ENCODE measurements at regions not wholly inside any gene's neighbourhood (a gene's known extent, or its start where the extent isn't known, plus 50 kb on each side); places are given as distances from the start of the nearest gene placed in this dataset.

DNA sequence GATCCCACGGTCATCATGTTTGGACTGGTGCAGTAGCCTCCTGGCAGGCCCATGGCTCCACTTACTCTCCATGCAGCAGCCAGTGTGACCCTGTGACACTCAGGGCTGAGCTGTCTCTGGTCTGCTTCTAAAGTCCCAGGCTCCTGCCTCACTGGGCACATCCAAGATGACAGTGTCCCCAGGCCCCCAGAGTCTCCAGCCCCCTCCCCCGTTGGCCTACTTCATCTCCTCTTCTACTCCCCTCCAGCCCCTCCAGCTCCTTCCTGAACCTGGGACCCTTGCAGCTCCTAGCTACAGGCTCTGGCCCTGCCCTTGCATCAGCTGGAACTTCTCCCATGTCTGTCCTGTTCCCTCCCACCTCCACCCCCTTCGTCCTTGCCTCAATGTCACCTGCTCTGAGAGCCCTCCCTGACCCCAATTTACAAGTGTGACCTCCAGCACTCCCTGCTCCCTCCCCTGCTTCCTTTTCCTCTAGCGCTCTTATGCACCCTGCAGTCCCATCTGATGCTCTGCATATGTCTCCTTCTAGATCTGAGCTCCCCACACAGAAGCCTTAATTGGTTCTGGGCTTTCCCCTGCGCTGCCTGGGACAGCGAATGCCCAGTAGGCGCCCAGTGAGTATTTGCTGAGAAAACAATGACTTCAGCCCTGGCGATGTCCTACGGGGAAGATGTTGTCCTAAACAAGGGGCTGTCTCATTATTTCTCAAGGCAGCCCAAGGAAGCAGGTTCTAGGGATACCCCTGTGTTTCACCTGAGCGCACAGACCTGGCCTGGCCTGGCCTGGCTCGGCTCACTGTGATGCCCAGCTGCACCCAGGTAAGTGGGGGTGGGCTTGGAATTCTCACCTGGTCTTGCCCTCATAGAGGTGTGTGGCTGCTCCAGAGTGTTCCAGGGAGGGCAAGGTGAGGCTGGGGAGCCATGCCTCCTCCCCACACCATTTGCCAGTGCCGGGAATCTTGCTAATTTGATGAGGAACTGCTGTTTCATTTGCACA, 600.6 kb downstream of the PTPRU start:
- DNase-seq, result no peak

DNA sequence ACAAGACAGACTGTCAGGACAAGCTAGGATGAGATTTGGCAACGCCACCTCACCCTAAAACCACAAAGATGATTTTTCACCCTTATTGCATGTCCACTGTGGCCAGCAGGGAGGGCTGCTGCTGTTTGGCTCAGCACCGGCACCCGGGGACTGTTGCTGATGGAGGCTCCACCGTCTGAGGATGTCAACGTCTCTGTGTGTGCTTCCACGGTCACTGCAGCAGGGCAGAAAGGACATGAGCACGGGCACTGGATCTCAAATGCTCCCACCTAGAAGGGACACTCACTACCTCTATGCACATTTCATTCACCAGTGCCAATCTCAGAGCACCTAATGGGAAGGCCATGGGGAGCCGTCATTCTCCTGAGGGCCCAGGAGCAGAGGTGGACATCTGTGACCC, 599.6 kb downstream of the PTPRU start:
- no peak for DNase-seq

DNA sequence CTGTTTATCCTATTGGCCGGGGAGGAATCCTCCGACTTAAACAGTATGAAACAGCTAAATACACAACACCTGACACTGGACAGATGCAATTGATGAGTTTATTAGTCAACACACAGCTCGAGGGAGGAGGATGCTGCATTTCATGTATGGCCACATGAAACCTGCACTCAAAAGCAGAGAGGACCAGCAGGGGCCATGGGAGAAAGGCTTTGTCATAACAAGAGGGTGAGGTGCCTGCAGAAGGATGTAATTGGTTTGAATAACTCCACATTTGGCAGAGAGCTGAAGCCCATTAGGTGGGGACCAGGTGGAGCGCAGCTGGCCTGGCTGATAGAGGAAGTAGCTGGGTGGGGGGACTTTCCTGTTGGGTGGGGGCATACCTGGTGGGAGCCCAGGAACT, 599.1 kb downstream of the PTPRU start:
- DNase-seq, result peak; percentile 61

DNA sequence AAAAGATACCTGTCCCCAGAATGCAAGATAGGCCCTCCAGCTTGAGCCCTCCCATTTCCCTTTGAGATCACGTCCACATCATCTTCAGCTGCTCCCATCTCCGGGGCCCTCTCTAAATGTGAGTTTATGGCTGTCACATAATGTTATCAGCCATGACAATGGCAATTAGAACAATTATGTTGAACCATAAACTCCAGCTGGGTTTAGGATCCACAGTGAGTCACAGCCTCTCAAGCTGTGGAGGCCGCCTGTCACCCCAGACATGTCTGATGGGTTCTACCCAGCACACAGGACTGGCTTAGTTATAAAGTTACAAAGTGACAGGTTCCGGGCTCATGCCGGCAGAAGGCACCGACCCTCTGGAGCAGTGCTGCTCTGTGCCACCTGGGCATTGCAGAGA, 597.3 kb downstream of the PTPRU start:
- DNase-seq, result peak; percentile 36

DNA sequence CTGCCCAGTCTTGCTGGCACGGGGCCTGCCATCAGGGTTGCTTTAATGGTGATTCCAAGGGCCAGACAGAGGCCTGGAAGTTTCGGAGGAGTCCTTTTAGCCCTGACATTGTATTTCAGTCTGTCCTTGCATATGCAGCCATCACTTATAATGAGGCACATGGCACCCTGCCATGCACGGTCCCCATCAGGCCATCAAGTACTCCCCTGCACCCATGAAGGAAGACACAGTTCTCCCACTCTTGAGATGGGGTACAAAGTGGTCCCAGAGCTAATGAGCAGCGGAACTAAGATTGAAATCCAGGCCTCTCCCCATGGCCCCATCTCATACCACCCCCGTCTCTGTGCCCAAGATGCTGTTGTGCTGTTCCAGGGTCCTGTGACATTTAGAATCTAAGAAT, 596.6 kb downstream of the PTPRU start:
- no peak for DNase-seq

DNA sequence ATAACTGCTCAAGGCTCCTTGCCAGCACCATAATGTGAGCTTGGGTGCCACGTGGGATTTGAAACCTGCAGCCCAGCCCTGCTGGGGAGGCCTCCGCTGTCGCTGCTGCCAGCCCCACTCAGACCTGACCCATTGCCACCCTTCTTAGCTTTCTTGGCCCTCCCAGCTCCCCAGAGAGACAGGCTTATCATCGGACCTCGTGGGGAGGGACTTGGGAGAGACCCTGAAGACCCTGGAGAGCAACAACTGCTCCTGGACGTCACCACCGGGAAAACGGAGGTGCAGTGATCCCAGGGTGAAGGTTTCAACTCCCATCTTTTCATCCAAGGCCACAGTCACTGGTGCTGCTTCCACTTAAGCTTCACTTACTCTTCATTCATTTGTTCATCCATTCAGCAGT, 596.1 kb downstream of the PTPRU start:
- DNase-seq, result no peak

DNA sequence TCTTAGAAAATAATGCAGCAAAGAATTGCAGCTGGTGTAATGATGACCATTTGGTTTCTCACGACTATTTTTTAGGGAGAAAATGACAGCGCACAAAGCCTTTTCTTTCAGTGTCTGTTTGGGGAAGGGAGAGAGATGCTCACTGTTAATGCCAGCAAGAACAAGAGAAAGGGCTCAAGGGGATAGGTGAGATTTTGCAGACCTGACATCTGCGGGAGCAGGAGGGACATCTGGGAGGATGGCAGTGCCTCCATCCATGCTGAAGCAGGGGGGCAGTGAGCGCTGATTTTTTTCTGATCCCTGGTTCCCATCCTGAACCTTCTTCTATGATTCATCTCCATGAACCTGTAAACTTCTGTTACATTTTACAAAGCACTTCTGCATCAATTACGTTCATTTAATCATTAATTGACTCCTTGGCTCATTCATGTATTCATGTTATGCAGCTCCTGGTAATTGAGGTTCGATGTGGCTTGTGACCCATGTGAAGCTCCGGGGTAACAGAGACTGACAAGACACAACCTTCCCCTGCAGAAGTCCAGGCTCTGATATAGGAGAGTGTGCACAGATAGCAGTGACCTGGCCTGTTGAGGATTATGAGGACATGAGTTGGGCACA, 595.3 kb downstream of the PTPRU start:
- DNase-seq, result no peak

DNA sequence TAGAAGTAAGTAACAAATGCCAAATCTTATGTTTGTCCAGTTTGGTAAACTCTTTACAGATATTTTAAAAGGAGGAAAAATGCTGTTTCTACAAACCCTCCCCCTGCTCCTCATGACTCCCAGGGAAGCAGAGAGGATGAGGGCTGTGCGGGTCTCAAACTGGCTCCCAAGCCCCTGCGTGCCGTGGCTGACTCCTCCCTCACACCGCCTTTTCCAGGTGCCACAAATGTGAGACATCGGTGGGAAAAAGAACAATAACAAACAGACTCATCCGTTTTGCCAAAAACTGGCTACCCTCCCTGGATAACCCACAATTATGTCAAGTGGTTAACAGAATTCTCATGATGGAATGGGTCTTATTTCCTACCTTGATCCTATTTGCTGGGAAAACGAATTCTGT, 594.6 kb downstream of the PTPRU start:
- DNase-seq, result peak; percentile 24

DNA sequence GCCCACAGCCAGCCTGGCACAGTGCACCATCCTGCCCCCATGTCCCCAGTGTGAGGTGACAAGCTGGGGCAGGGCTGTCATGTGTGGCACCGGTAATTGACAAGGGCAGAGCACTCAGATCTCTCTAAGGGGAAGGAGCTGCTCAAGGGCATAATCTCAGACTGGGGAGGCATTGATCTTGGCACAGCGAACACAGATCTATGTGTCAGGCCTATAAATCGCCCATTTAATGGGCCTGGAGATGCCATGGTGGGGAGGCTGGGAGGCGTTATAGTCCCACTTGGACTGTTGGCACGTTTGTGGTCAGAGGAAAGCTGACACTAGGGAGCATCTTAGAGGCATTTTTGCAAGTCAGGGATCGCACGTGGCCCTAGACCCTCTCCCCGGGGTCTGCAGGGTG, 594.1 kb downstream of the PTPRU start:
- no peak for DNase-seq

DNA sequence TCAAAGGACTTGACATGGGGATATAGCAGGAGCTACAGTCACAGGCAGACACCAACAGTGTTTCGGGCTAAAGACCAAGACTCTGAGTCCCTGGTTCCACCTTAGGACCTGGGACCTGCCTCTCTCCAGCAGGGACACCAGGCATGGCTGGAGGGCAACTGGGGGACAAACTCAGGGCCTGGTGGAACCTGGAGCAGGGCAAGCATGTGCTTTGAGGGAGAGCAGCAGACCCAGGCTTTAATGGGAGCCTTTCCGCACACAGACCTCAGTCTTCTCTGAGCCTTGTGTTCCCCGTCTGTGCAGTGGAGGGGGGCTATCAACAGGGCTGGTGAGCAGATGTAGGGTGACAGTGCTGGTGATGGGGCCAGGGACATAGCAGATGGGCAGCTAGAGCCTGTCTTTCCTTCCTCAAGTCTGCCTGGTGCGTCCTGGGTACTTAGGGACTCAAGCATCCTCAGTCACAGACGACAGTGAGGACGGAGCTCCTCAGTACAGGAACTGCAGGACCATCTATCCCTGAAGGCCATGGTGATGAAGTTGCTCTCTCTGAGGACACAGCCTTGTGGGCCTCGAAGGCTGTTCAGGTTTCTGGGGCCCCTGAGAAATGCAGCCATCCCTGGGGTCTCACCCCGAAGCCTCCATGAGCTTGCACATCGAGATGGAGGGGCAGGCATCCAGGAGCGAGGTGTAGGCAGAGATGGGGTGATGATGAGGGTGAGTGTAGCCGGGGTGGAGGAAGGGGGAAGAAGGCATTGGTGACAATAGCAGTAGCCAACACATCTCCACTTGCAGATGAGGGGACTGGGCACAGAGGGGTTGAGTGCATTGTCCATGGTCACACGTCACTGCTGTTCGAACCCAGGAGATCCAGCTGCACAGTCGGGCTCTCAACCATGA, 593.4 kb downstream of the PTPRU start:
- no peak for DNase-seq

DNA sequence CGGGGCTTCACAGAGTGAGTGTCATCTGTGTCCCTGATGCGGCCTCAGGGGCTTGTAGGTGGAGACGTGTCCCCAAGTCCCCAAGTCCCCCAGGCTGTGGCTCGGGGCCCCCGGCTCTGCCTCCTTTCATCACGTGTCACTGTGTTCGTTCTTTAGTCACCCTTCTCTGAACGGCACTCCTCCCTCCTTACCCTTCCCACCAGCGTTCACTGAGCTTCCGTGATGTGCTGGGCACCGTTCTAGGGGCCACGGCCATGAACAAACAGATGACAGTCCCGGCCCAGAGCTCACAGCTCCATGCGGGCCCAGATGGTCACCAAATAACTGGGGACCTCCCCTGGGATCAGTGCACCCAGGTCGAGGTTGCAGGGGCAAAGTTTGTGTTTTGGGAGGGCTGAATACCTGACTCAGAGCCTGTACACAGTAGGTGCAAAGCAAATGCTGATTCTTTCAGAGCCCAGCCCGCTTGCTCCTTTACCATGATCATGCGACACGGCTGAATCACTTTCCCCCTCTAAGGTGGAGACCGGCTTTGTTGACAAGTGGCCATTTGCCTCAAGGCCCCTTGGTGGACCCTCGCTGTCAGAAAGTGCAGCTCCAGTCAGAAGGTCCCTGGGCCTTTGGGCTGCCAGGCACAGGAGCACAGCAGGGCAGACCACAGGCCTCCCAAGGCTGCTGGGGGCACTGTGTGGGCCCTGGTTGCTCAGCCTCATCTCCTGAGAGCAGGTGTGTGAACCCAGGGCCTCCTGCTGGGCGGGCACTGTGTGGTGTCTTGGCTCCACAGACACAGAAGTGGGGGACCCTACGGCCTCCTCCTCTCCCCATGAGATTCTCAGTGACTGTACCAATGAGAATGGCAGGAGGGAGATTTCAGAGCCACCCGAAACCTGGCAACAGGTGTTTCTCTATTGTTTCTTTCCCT, 592.5 kb downstream of the PTPRU start:
- no peak for DNase-seq

DNA sequence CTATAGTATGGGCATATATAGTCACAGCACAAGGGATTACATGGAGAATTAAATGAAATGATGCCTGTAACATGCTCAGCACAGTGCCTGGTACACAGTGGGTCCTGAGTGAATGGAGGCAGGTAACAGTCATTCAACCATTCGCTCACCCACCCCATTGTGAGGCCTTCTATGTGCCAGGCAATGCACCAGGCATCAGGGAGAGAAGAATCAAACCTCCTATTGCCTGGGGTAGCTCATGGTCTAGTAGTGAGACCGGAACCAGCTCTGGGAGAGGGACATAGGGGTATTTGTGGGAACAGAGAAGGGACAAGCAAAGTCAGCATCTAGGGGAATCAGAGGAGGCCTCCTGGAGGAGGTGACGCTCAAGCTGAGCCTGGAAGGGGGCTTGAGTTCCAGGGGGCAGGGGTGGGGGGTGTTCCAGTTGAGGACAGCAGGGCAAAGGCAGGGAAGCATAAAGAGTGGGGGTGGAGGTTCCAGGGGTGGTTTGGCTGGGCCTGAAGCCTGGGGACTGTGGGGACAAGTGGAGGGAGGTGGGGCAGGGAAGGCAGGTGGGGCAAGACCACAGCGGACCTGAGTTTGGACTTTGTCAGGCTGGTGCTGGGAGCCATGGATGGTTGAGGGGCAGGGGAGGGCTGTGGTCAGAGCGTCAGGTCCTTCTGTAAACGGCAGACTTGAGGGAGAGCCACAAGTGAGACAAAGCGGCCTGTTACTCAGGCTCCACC, 591.6 kb downstream of the PTPRU start:
- no peak for DNase-seq

DNA sequence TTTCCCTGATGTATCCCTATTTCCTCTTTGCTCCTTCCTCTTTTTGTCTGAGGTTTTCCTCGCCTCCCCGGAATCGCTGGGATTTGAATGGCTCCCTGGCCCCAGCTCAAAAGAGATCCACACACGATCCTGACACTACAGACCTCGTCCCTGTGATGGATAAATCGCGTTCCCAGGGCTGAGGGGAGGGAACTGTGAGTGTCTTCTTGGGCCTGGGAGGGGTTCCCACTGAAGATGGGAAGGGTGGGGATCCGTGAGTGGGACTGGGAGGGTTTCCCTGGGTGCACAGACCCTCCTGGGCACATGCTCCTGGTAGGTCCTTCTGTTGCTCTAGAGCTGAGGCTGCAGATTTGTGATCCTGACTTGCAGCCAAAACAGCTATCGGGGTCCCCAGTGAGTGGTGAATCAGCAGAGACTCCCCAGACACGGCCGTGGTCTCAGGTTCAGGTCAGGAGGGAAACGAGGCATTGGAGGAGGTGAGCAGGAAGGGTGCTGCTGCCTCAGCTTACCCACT, 591.0 kb downstream of the PTPRU start:
- DNase-seq, result no peak

DNA sequence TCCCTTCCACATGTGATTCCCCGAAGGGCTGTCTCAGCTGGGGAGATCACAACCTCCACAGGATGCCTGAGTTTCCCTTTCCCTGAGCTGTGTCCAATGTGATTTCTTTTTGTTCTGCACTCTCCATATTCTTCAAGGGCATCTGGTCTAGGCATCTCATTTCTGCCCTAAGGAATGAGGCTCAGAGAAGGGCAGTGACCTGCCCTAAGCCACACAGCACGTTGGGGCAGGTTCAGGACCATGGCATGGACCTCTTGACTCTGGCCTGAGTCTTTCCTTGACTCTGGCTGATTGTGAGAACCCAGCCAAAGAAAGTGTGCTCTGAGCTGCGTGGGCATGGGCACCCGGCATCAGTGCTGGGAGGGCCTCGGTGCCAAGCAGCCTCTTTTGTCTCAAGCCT, 590.3 kb downstream of the PTPRU start:
- DNase-seq, result no peak

DNA sequence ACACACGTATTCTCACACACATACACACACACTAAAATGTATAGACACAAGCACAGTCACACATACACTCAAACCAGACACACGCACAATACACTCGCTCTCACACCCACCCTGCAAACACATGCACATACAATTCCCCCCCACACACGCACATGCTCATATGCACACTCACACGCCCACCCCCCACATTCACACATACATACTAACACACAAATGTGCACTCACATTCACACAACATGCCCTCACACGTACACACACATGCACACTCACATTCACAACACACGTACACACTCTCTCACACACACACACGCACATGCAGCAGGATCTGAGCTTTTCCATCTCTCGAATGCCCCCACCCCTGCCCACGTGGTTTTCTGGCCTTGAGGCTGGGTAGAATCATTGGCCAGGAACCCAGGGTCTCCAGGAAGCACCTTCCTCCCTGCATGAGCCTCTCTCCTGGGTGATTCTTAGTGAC, 589.7 kb downstream of the PTPRU start:
- DNase-seq, result no peak

DNA sequence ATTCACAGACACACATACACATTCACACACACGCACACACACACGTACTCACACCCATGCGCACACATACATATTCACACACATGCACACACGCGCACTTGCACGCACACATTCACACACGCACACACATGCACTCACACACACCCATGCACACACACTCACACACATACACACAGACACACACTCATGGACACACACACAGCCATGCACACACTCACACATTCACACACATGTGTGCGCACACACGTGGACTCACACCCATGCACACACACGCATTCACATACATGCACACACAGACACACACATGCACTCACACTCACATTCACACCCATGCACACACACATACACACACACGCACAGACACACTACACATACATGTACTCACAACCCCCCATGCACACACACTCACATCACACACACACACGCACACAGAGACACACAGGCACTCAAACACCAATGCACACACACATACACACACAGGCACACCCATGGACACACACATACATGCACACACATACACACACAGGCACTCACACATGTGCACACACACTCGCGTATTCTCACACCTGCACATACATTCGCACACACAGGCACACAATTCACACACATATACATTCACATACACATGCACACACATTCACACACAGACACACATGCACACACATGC, 589.1 kb downstream of the PTPRU start:
- DNase-seq, result no peak

DNA sequence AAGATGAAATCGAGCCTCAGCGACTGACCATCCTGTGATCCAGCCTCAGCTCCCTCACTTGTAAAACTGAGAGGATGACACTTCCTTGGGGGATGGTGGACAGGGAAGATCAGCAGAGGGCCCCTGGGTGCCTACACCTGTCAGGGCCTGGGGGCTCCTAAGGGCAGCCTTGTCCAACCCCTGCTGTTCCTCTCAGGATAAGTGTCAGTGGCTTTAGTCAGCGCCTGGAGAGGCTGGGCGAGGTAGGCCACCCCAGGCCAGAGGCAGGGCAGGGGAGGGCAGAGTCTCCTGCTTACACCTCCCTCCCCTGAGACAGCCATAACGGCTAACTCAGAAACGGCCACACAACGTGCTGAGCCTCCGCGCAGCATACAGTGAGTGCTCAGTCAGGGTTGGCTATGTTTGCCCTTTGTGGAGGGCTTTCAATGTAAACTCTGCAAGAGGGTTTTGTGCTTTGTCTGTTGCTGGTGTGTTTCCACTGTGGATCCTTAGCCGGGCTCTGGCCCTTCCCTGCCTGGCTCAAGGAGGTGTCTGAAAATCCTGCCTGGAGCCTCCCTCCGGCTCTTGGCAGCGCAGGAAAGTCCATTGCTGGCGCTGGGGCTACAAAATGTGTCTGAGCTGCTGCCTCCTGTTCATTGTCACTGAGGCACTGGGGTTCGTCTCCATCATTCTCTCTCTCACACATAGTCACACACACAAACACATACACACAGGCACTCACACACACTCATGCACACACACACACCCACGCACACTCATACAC, 588.4 kb downstream of the PTPRU start:
- no peak for DNase-seq

DNA sequence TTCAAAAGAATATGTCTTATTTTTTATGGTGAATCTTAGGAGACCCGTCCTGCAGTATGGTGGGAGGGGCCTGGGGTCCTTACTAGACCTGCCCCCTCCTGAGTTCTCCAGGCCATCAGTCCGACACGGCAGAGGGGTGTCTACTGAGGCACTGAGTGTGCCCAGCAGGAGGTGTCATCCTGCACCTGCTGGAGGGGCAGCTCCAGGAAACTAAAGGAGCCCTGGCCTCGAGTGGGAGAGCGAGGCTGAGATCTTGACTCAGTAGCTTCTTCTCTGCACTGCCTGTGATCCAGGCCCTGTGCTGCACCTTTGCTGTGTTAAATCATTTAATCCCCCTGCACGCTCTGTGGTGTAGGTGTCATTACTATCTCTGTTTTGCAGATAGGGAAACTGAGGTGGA, 587.7 kb downstream of the PTPRU start:
- no peak for DNase-seq

DNA sequence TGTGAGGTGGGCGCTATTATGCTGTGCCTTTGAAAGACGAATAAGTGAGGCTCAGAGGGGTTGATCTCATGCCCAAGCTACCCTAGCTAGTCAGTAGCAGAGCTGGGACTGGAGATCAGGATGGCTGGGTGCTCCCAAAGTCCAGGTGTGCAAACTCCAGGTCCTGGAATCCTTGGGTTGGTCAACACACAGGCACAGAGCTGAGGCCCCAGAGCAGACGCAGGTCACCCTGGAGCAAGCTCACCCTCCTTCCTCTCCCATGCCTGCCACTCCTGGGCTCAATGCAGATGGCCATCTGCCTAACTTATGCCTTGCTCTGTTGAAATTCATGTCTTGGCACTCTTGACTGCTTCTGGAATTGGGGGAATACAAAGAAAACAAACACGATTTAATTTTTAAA, 587.2 kb downstream of the PTPRU start:
- DNase-seq, result no peak

DNA sequence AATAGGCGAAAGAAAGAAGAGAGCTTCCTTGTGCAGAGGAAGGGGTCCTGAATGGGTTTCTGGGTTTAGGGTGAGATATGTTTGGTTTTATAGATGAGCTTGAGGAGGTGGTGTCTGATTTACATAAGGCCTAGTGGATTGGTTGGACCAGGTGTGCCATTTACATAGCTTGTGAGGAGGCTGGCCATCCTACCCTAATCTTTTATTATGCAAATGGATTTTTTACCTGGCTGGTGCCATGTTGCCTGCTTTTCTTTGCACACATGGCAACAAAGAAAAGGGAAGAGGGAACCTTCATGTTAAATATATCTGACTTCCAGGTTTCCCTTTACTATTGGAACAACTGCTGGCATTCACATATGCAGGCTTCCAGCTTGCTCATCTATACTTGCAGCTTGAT, 585.3 kb downstream of the PTPRU start:
- peak; percentile 37 for DNase-seq

Measured in NCI-H1105 treated with DMSO at 0.1 percent for 48 hours (cell line).